OCI-LY1 (cell line): ENCODE measurements at regions not wholly inside any gene's neighbourhood (a gene's known extent, or its start where the extent isn't known, plus 50 kb on each side); places are given as distances from the start of the nearest gene placed in this dataset.

ENCODE experiments used
- H2AFZ ChIP-seq: fragments of 200-600 bp; sonication (generic), shearing (Covaris generic); 2 replicates; pipeline ENCODE4 v1.6.0; 2014; ENCODE audit warnings: antibody characterized with exemption, mild to moderate bottlenecking, low read length
- H3F3A ChIP-seq: fragments of 200-600 bp; sonication (generic), shearing (Covaris generic); 2 replicates; pipeline ENCODE4 v1.6.0; 2014; ENCODE audit warnings: mild to moderate bottlenecking, antibody characterized with exemption, low read length, moderate library complexity; ENCODE audit not compliant: insufficient read depth
- H3K27ac ChIP-seq: fragments of 200-600 bp; sonication (generic); 2 replicates; pipeline ENCODE4 v1.5.1; 2014; ENCODE audit warnings: low read length, mixed run types, mild to moderate bottlenecking, low read depth; ENCODE audit not compliant: poor library complexity, severe bottlenecking
- H3K27me3 ChIP-seq: fragments of 200-600 bp; sonication (generic); 2 replicates; pipeline ENCODE4 v1.6.0; 2014; ENCODE audit warnings: antibody characterized with exemption, mild to moderate bottlenecking, low read length, moderate library complexity; ENCODE audit not compliant: insufficient read depth
- H3K36me3 ChIP-seq: fragments of 200-600 bp; sonication (generic); 2 replicates; pipeline ENCODE4 v1.6.1; 2014; ENCODE audit warnings: mild to moderate bottlenecking, antibody characterized with exemption, low read length, moderate library complexity, mixed read lengths; ENCODE audit not compliant: insufficient read depth
- H3K4me1 ChIP-seq: fragments of 200-600 bp; sonication (generic); 2 replicates; pipeline ENCODE4 v1.5.1; 2014; ENCODE audit warnings: mild to moderate bottlenecking, low read length, moderate library complexity; ENCODE audit not compliant: insufficient read depth, severe bottlenecking
- H3K4me2 ChIP-seq: fragments of 200-600 bp; sonication (generic), shearing (Covaris generic); 2 replicates; pipeline ENCODE4 v1.6.1; 2014; ENCODE audit warnings: low read length
- H3K4me3 ChIP-seq: fragments of 200-600 bp; sonication (generic); 2 replicates; pipeline ENCODE4 v1.5.1; 2014; ENCODE audit warnings: low read length, low read depth, mild to moderate bottlenecking, mixed read lengths; ENCODE audit not compliant: poor library complexity, severe bottlenecking
- H3K79me2 ChIP-seq: fragments of 200-600 bp; shearing (Covaris generic); 2 replicates; pipeline ENCODE4 v1.6.1; 2016; ENCODE audit warnings: mixed run types, low read length, mixed read lengths; ENCODE audit not compliant: insufficient read depth
- H3K9ac ChIP-seq: fragments of 200-600 bp; sonication (generic), shearing (Covaris generic); 2 replicates; pipeline ENCODE4 v1.6.1; 2014; ENCODE audit warnings: mild to moderate bottlenecking, low read length, mixed read lengths
- H3K9me2 ChIP-seq: fragments of 200-600 bp; sonication (generic), shearing (Covaris generic); 2 replicates; pipeline ENCODE4 v1.6.1; 2014; ENCODE audit warnings: low read depth, mild to moderate bottlenecking, low read length, mixed read lengths
- H3K9me3 ChIP-seq: fragments of 200-600 bp; shearing (Covaris generic); 2 replicates; pipeline ENCODE4 v1.6.1; 2014; ENCODE audit warnings: low read length, mixed read lengths
- H4K20me1 ChIP-seq: fragments of 200-600 bp; sonication (generic), shearing (Covaris generic); 2 replicates; pipeline ENCODE4 v1.6.0; 2016; ENCODE audit warnings: mild to moderate bottlenecking, low read length; ENCODE audit not compliant: insufficient read depth
- CTCF ChIP-seq: fragments of 200-600 bp; sonication (generic), shearing (Covaris generic); IDR thresholded peaks from 2 replicates; pipeline ENCODE4 v1.5.1; 2017; ENCODE audit warnings: mild to moderate bottlenecking, antibody characterized with exemption, low read length, moderate library complexity, mixed read lengths
- EZH2 ChIP-seq: fragments of 200-600 bp; sonication (generic), shearing (Covaris generic); IDR thresholded peaks from 2 replicates; pipeline ENCODE4 v1.8.0; 2017; ENCODE audit warnings: borderline replicate concordance, mixed run types, mild to moderate bottlenecking, antibody characterized with exemption, low read length, moderate library complexity, mixed read lengths

- Histone ChIP-seq H3K4me1 (peaks cover 76% of the 10 kb centered on the region), H3K9me3 (no peaks in the 10 kb centered on the region), H3K27ac (peak overlapping the region; percentile 94), H3K79me2 (no peaks in the 10 kb centered on the region), H3K9me2 (no peaks in the 10 kb centered on the region), H2AFZ (peak overlapping the region; percentile 77), H3K36me3 (no peaks in the 10 kb centered on the region), H4K20me1 (no peaks in the 10 kb centered on the region), H3K27me3 (no peaks in the 10 kb centered on the region), H3K4me3 (peak overlapping the region; percentile 50), H3F3A (no peaks in the 10 kb centered on the region), H3K9ac (peak overlapping the region; percentile 52), H3K4me2 (peak overlapping the region; percentile 73)
- TF ChIP-seq CTCF (no peak), EZH2 (no peak)
These were observed 60.9 kb upstream of the PIP5K1B start for GRCh38 chr9:68643901-68644809.

GRCh38 chr9:68644831-68645230 is 60.2 kb upstream of the PIP5K1B start:
- H3K4me3 ChIP-seq: peak overlapping the region; percentile 50
- H3K27ac ChIP-seq: peak overlapping the region; percentile 94
- H3K9me2 ChIP-seq: no peaks in the 10 kb centered on the region
- no peak for TF ChIP-seq EZH2
- no peak for TF ChIP-seq CTCF
- peaks cover 72% of the 10 kb centered on the region for H3K4me1 ChIP-seq
- peak overlapping the region; percentile 73 for H3K4me2 ChIP-seq
- no peaks in the 10 kb centered on the region for H4K20me1 ChIP-seq
- no peaks in the 10 kb centered on the region for H3K36me3 ChIP-seq
- peak overlapping the region; percentile 52; the same call in 1 of the 2 replicates for H3K9ac ChIP-seq
- no peaks in the 10 kb centered on the region for H3F3A ChIP-seq
- 0 out of 2 replicates have a peak overlapping the region, but pooled peaks have one; percentile 3 for H2AFZ ChIP-seq
- no peaks in the 10 kb centered on the region for H3K9me3 ChIP-seq
- no peaks in the 10 kb centered on the region for H3K27me3 ChIP-seq
- no peaks in the 10 kb centered on the region for H3K79me2 ChIP-seq

GRCh38 chr9:68648164-68648563 is 56.9 kb upstream of the PIP5K1B start:
- no peaks in the 10 kb centered on the region for H3F3A ChIP-seq
- no peaks in the 10 kb centered on the region for H3K27me3 ChIP-seq
- no peak overlapping the region for H3K9ac ChIP-seq
- no peaks in the 10 kb centered on the region for H3K9me3 ChIP-seq
- TF ChIP-seq CTCF (no peak), EZH2 (no peak)
- H3K27ac ChIP-seq: no peak overlapping the region
- no peaks in the 10 kb centered on the region for H3K36me3 ChIP-seq
- H3K4me1 ChIP-seq: peaks cover 49% of the 10 kb centered on the region
- no peaks in the 10 kb centered on the region for H3K9me2 ChIP-seq
- H3K4me3 ChIP-seq: no peak overlapping the region
- no peaks in the 10 kb centered on the region for H3K79me2 ChIP-seq
- no peak overlapping the region for H3K4me2 ChIP-seq
- H4K20me1 ChIP-seq: no peaks in the 10 kb centered on the region
- no peak overlapping the region for H2AFZ ChIP-seq
